KOPT-K1 (cell line): ENCODE measurements at regions not wholly inside any gene's neighbourhood (a gene's known extent, or its start where the extent isn't known, plus 50 kb on each side); places are given as distances from the start of the nearest gene placed in this dataset.

ENCODE experiments used
- H3K27ac ChIP-seq: fragments of 200-600 bp; sonication (generic); 2 replicates; pipeline ENCODE4 v1.5.1; 2016; ENCODE audit warnings: antibody characterized with exemption, mild to moderate bottlenecking, low read depth, low read length; ENCODE audit not compliant: poor library complexity, severe bottlenecking
- H3K36me3 ChIP-seq: fragments of 200-600 bp; sonication (generic); 2 replicates; pipeline ENCODE4 v1.5.1; 2017; ENCODE audit warnings: antibody characterized with exemption, mild to moderate bottlenecking, low read length, moderate library complexity; ENCODE audit not compliant: insufficient read depth
- H3K9me3 ChIP-seq: fragments of 200-600 bp; sonication (generic); 2 replicates; pipeline ENCODE4 v1.5.1; 2017; ENCODE audit warnings: antibody characterized with exemption, low read length, mild to moderate bottlenecking; ENCODE audit not compliant: insufficient read depth, poor library complexity, severe bottlenecking

- H3K27ac ChIP-seq, result no peak overlapping the region
- no peaks in the 10 kb centered on the region for H3K36me3 ChIP-seq
- H3K9me3 ChIP-seq, result peaks cover 3% of the 10 kb centered on the region
Measured at GRCh38 chr4:11042760-11043159, 358.2 kb upstream of the CLNK start.

- Histone ChIP-seq H3K9me3 (no peaks in the 10 kb centered on the region), H3K27ac (no peak overlapping the region)
Measured at GRCh38 chr4:11039634-11040131, 355.1 kb upstream of the CLNK start.

GRCh38 chr4:11038926-11039325 lies 354.4 kb upstream of the CLNK start:
- Histone ChIP-seq H3K9me3 (no peaks in the 10 kb centered on the region), H3K27ac (no peak overlapping the region), H3K36me3 (no peaks in the 10 kb centered on the region)

More at GRCh38 chr4:11039634-11040131, 355.1 kb upstream of the CLNK start:
- H3K36me3 ChIP-seq, result no peaks in the 10 kb centered on the region

GRCh38 chr4:11037637-11038036 lies 353.1 kb upstream of the CLNK start:
- H3K36me3 ChIP-seq, result no peaks in the 10 kb centered on the region
- H3K27ac ChIP-seq, result no peak overlapping the region

GRCh38 chr4:11028334-11028733 lies 343.8 kb upstream of the CLNK start:
- Histone ChIP-seq H3K9me3 (no peaks in the 10 kb centered on the region), H3K27ac (no peak overlapping the region), H3K36me3 (no peaks in the 10 kb centered on the region)

More at GRCh38 chr4:11037637-11038036, 353.1 kb upstream of the CLNK start:
- no peaks in the 10 kb centered on the region for H3K9me3 ChIP-seq

- H3K36me3 ChIP-seq, result no peaks in the 10 kb centered on the region
- no peak overlapping the region for H3K27ac ChIP-seq
- H3K9me3 ChIP-seq, result no peaks in the 10 kb centered on the region
Measured at GRCh38 chr4:11021333-11021732, 336.8 kb upstream of the CLNK start.

- Histone ChIP-seq H3K36me3 (no peaks in the 10 kb centered on the region), H3K9me3 (no peaks in the 10 kb centered on the region)
Measured at GRCh38 chr4:11019451-11020240, 335.1 kb upstream of the CLNK start.

GRCh38 chr4:11014199-11014598 lies 329.6 kb upstream of the CLNK start:
- Histone ChIP-seq H3K36me3 (no peaks in the 10 kb centered on the region), H3K9me3 (no peaks in the 10 kb centered on the region), H3K27ac (no peak overlapping the region)

More at GRCh38 chr4:11019451-11020240, 335.1 kb upstream of the CLNK start:
- no peak overlapping the region for H3K27ac ChIP-seq

GRCh38 chr4:11013094-11013664 lies 328.6 kb upstream of the CLNK start:
- Histone ChIP-seq H3K36me3 (no peaks in the 10 kb centered on the region), H3K9me3 (no peaks in the 10 kb centered on the region), H3K27ac (no peak overlapping the region)

- no peak overlapping the region for H3K27ac ChIP-seq
- H3K9me3 ChIP-seq, result no peaks in the 10 kb centered on the region
- H3K36me3 ChIP-seq, result no peaks in the 10 kb centered on the region
Measured at GRCh38 chr4:11011249-11011648, 326.7 kb upstream of the CLNK start.

GRCh38 chr4:11010624-11011023 lies 326.1 kb upstream of the CLNK start:
- Histone ChIP-seq H3K36me3 (no peaks in the 10 kb centered on the region), H3K9me3 (no peaks in the 10 kb centered on the region), H3K27ac (no peak overlapping the region)

- Histone ChIP-seq H3K36me3 (no peaks in the 10 kb centered on the region), H3K27ac (no peak overlapping the region), H3K9me3 (no peaks in the 10 kb centered on the region)
Measured at GRCh38 chr4:11009281-11009680, 324.7 kb upstream of the CLNK start.

- no peak overlapping the region for H3K27ac ChIP-seq
- no peaks in the 10 kb centered on the region for H3K36me3 ChIP-seq
- H3K9me3 ChIP-seq, result no peaks in the 10 kb centered on the region
Measured at GRCh38 chr4:11005300-11005699, 320.7 kb upstream of the CLNK start.

- Histone ChIP-seq H3K36me3 (no peaks in the 10 kb centered on the region), H3K27ac (no peak overlapping the region), H3K9me3 (no peaks in the 10 kb centered on the region)
Measured at GRCh38 chr4:11004818-11005217, 320.2 kb upstream of the CLNK start.

GRCh38 chr4:11002961-11003360 lies 318.4 kb upstream of the CLNK start:
- Histone ChIP-seq H3K27ac (no peak overlapping the region), H3K36me3 (no peaks in the 10 kb centered on the region), H3K9me3 (no peaks in the 10 kb centered on the region)

- H3K36me3 ChIP-seq, result no peaks in the 10 kb centered on the region
- H3K27ac ChIP-seq, result no peak overlapping the region
- no peaks in the 10 kb centered on the region for H3K9me3 ChIP-seq
Measured at GRCh38 chr4:10998846-10999245, 314.3 kb upstream of the CLNK start.
